Breast epithelium (tissue), 4 donors: ENCODE measurements at regions not wholly inside any gene's neighbourhood (a gene's known extent, or its start where the extent isn't known, plus 50 kb on each side); places are given as distances from the start of the nearest gene placed in this dataset.
A peak's percentile ranks its signal among the peaks of the same experiment; 100 is the strongest.

ENCODE experiments used
- DNase-seq, 2 donors: peaks; one replicate each; pipeline ENCODE4 v3.0.0-alpha.2; 2019; ENCODE audit warnings: low spot score in 2 of 2
- H3K27ac ChIP-seq, 2 donors: fragments of 200-600 bp; sonication (generic) in 1 of 2; one replicate each; pipeline ENCODE4 v1.5.1; 2016 to 2019; ENCODE audit warnings: mild to moderate bottlenecking in 1 of 2
- H3K27me3 ChIP-seq, 2 donors: fragments of 200-600 bp; sonication (generic) in 1 of 2; one replicate each; pipeline versions ENCODE4 v1.5.1 to v1.6.0; 2017 to 2019; ENCODE audit warnings: control low read depth in 1 of 2, mild to moderate bottlenecking in 1 of 2
- H3K36me3 ChIP-seq: fragments of 200-600 bp; one replicate; pipeline ENCODE4 v1.5.1; 2019
- H3K4me1 ChIP-seq, 2 donors: fragments of 200-600 bp; sonication (generic); one replicate each; pipeline ENCODE4 v1.5.1; 2016 to 2019; ENCODE audit warnings: control low read depth in 1 of 2
- H3K4me3 ChIP-seq, 3 donors: fragments of 200-600 bp; sonication (generic); 1 replicate in 2 of 3; 2 replicates in 1 of 3; pipeline ENCODE4 v1.5.1; 2016 to 2019; ENCODE audit warnings: mild to moderate bottlenecking in 3 of 3, moderate library complexity in 2 of 3
- H3K9me3 ChIP-seq, 2 donors: fragments of 200-600 bp; sonication (generic) in 1 of 2; one replicate each; pipeline ENCODE4 v1.5.1; 2016 to 2019; ENCODE audit warnings: control low read depth in 1 of 2
- CTCF ChIP-seq, 3 donors: fragments of 450-650 bp; IDR thresholded peaks; one replicate each; pipeline ENCODE4 v1.5.1; 2016 to 2017; ENCODE audit warnings: antibody characterized with exemption in 3 of 3, mild to moderate bottlenecking in 3 of 3, moderate library complexity in 3 of 3
- POLR2A ChIP-seq: fragments of 450-650 bp; IDR thresholded peaks from one replicate; pipeline ENCODE4 v1.6.1; 2016; ENCODE audit warnings: antibody characterized with exemption, mild to moderate bottlenecking, moderate library complexity
- POLR2AphosphoS5 ChIP-seq, 3 donors: sonication (generic); formaldehyde crosslinking; IDR thresholded peaks; one replicate each; pipeline ENCODE4 v1.6.1; 2017; ENCODE audit warnings: antibody characterized with exemption in 3 of 3
- intact Hi-C: fragments of 100-400 bp; cut with DNase I; formaldehyde crosslinking; loops from one replicate; pipeline ENCODE4 v1.15.1; 2023; ENCODE audit warnings: low total_unique reads

- intact Hi-C loops: no loop called here
- H3K4me3 ChIP-seq: no peak overlapping the region
- H3K27me3 ChIP-seq: no peaks in the 10 kb centered on the region
- H3K27ac ChIP-seq: no peak overlapping the region
- DNase-seq: no peak
- H3K36me3 ChIP-seq: no peaks in the 10 kb centered on the region
- TF ChIP-seq POLR2AphosphoS5 (IDR thresholded peaks at IDR 0.05) (no peak), CTCF (IDR thresholded peaks at IDR 0.05) (no peak), POLR2A (no peak)
- H3K9me3 ChIP-seq: peaks cover 9 to 19% of the 10 kb centered on the region in 2 donors
- H3K4me1 ChIP-seq: no peaks in the 10 kb centered on the region
Measured at GRCh38 chr9:134986957-134987356, 69.2 kb upstream of the FCN1 start.

DNA sequence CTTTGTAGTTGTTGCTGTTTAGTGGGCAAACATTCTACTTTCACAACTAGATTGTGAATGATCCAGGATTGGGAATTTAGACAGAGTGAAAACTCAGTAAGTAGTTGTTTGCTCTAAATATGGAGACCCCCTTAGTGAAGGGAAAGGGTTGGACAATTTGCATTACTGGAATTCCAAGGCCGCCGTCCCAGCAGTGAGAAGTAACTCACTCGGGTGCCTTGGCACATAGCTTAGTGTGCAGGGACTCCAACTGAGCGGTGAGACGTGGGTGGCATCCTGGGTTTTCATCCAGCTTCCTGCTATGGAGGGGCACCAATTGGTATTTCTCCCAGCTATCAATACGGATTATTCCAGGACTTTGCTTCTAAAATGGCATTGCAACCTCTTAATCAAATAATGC, 69.7 kb upstream of the FCN1 start:
- no peak for TF ChIP-seq POLR2A
- TF ChIP-seq POLR2AphosphoS5 (IDR thresholded peaks at IDR 0.05): no peak
- TF ChIP-seq CTCF (IDR thresholded peaks at IDR 0.05): no peak
- Histone ChIP-seq H3K4me1 (no peaks in the 10 kb centered on the region), H3K36me3 (no peaks in the 10 kb centered on the region), H3K9me3 (peaks cover 9 to 19% of the 10 kb centered on the region in 2 donors), H3K4me3 (no peak overlapping the region), H3K27me3 (no peaks in the 10 kb centered on the region), H3K27ac (no peak overlapping the region)
- intact Hi-C loops: no loop called here
- peak in 1 of 2 donors; percentile 25 for DNase-seq

GRCh38 chr9:134987906-134988700, 70.4 kb upstream of the FCN1 start:
- Histone ChIP-seq H3K27ac (no peak overlapping the region), H3K4me3 (no peak overlapping the region), H3K4me1 (no peaks in the 10 kb centered on the region), H3K36me3 (no peaks in the 10 kb centered on the region), H3K9me3 (peaks cover 9 to 19% of the 10 kb centered on the region in 2 donors), H3K27me3 (no peaks in the 10 kb centered on the region)
- peak in 1 of 2 donors; percentile 38 for DNase-seq
- intact Hi-C loops: no loop called here
- TF ChIP-seq POLR2AphosphoS5 (IDR thresholded peaks at IDR 0.05) (no peak), POLR2A (no peak), CTCF (IDR thresholded peaks at IDR 0.05) (no peak)

GRCh38 chr9:134988706-134989105, 71.0 kb upstream of the FCN1 start:
- DNase-seq: peak in 1 of 2 donors; percentile 19
- no peaks in the 10 kb centered on the region for H3K27me3 ChIP-seq
- TF ChIP-seq POLR2A (no peak), CTCF (IDR thresholded peaks at IDR 0.05) (no peak), POLR2AphosphoS5 (IDR thresholded peaks at IDR 0.05) (no peak)
- no peak overlapping the region for H3K27ac ChIP-seq
- no peaks in the 10 kb centered on the region for H3K36me3 ChIP-seq
- H3K4me1 ChIP-seq: no peaks in the 10 kb centered on the region
- H3K9me3 ChIP-seq: peaks cover 9 to 19% of the 10 kb centered on the region in 2 donors
- intact Hi-C loops: no loop called here
- no peak overlapping the region for H3K4me3 ChIP-seq

DNA sequence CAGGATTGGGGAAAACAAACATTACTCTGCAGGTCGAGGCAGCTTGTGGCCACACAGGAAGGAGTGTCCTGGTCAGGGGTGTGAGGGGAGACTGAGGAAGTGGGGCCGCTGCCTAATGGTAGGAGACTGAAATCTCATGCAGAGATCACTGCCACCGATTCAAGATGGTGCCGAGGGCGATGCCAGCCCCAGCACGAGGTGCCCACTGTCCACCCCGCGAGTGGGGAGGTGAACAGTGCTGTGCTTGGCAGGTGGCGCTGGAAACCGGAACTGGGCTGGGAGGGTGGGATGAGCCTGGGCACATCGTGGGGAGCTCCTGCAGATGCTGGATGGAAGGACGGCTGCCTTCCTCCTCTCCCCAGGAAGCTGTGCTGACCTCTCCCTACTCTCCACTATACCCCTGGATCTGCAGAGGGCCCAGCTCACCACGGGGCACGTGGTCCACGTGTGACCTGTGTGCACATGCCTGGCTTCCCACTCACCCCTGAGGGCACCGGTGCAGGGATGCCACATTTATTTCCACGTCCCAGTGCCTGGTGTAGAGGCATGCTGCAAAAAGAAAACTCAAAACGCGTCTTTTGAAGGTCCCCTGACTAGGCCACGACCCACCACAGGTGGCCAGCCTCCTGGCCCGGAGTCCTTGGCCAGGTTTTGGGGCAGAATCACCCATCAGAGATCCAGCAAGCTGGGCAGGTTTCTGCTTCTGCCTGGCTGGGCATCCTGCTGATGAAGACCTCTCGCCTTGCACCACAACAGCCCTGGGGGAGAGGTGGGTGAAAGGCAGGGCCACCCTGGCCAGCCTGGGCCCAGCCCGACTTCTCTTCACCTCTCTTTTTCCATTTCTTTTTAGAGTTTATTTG, 71.7 kb upstream of the FCN1 start:
- intact Hi-C loops: no loop called here
- peaks cover 9 to 19% of the 10 kb centered on the region in 2 donors for H3K9me3 ChIP-seq
- H3K27ac ChIP-seq: no peak overlapping the region
- no peaks in the 10 kb centered on the region for H3K27me3 ChIP-seq
- no peaks in the 10 kb centered on the region for H3K36me3 ChIP-seq
- peak in 1 of 2 donors; percentile 34 for DNase-seq
- TF ChIP-seq CTCF (IDR thresholded peaks at IDR 0.05) (no peak), POLR2A (no peak), POLR2AphosphoS5 (IDR thresholded peaks at IDR 0.05) (no peak)
- no peak overlapping the region for H3K4me3 ChIP-seq
- no peaks in the 10 kb centered on the region for H3K4me1 ChIP-seq
